Hepatocyte (in vitro differentiated cells): ENCODE measurements at regions not wholly inside any gene's neighbourhood (a gene's known extent, or its start where the extent isn't known, plus 50 kb on each side); places are given as distances from the start of the nearest gene placed in this dataset.

ENCODE experiments used
- DNase-seq: peaks from one replicate; pipeline ENCODE4 v3.0.0-alpha.2; 2016; ENCODE audit warnings: low spot score
- H2AFZ ChIP-seq: fragments of 200-600 bp; sonication (generic); 2 replicates; pipeline ENCODE4 v1.6.0; 2016; ENCODE audit warnings: antibody characterized with exemption, mild to moderate bottlenecking
- H3K27ac ChIP-seq: fragments of 200-600 bp; sonication (generic); 2 replicates; pipeline ENCODE4 v1.5.1; 2016; ENCODE audit warnings: mild to moderate bottlenecking
- H3K27me3 ChIP-seq: fragments of 200-600 bp; sonication (generic); 2 replicates; pipeline ENCODE4 v1.6.1; 2016
- H3K36me3 ChIP-seq: fragments of 200-600 bp; sonication (generic); replicated peaks from 2 replicates; pipeline ENCODE4 v1.5.1; 2016; ENCODE audit warnings: low read depth; ENCODE audit not compliant: insufficient read depth
- H3K4me1 ChIP-seq: fragments of 200-600 bp; sonication (generic); 2 replicates; pipeline ENCODE4 v1.5.1; 2016; ENCODE audit warnings: mild to moderate bottlenecking, moderate library complexity; ENCODE audit not compliant: insufficient read depth
- H3K4me2 ChIP-seq: fragments of 200-600 bp; sonication (generic); 2 replicates; pipeline ENCODE4 v1.6.0; 2016
- H3K4me3 ChIP-seq: fragments of 200-600 bp; sonication (generic); 2 replicates; pipeline ENCODE4 v1.5.1; 2016; ENCODE audit warnings: mild to moderate bottlenecking
- H3K79me2 ChIP-seq: fragments of 200-600 bp; sonication (generic); 2 replicates; pipeline ENCODE4 v1.6.0; 2017; ENCODE audit warnings: mild to moderate bottlenecking
- H3K9me2 ChIP-seq: fragments of 200-600 bp; sonication (generic); replicated peaks from 2 replicates; pipeline ENCODE4 v1.6.0; 2017; ENCODE audit warnings: mild to moderate bottlenecking; ENCODE audit not compliant: insufficient read depth
- H3K9me3 ChIP-seq: fragments of 200-600 bp; sonication (generic); 2 replicates; pipeline ENCODE4 v1.5.1; 2016; ENCODE audit warnings: low read depth, mild to moderate bottlenecking
- H4K20me1 ChIP-seq: fragments of 200-600 bp; sonication (generic); 2 replicates; pipeline ENCODE4 v1.6.0; 2016; ENCODE audit warnings: mild to moderate bottlenecking; ENCODE audit not compliant: insufficient read depth, poor library complexity, severe bottlenecking
- CTCF ChIP-seq: fragments of 200-600 bp; sonication (generic); IDR thresholded peaks from 2 replicates; pipeline ENCODE4 v1.5.1; 2016; ENCODE audit warnings: antibody characterized with exemption, mild to moderate bottlenecking; ENCODE audit not compliant: poor library complexity
- EZH2 ChIP-seq: fragments of 200-600 bp; sonication (generic); IDR thresholded peaks from 2 replicates; pipeline ENCODE4 v1.6.1; 2016; ENCODE audit warnings: antibody characterized with exemption, mild to moderate bottlenecking, borderline replicate concordance
- EZH2phosphoT487 ChIP-seq: fragments of 200-600 bp; sonication (generic); IDR thresholded peaks from one replicate; pipeline ENCODE4 v1.6.1; 2018; ENCODE audit warnings: antibody characterized with exemption, mild to moderate bottlenecking, low read depth, moderate library complexity; ENCODE audit not compliant: unreplicated experiment, severe bottlenecking
- WGBS: methylation state at CpG from one replicate; pipeline ENCODE4 v1.1.6; 2016; ENCODE audit warnings: low lambda C conversion rate; ENCODE audit errors: missing lambda C conversion rate; 5-methylcytosine and 5-hydroxymethylcytosine counted together

- 64% methylated on average over 11 of the region's 11 CpGs for WGBS
- H3K4me3 ChIP-seq: no peak overlapping the region
- no peaks in the 10 kb centered on the region for H3K79me2 ChIP-seq
- H3K27me3 ChIP-seq: no peaks in the 10 kb centered on the region
- no peak overlapping the region for H3K27ac ChIP-seq
- no peaks in the 10 kb centered on the region for H3K4me1 ChIP-seq
- TF ChIP-seq EZH2: no peak
- TF ChIP-seq EZH2phosphoT487: no peak
- no peak for TF ChIP-seq CTCF
- H3K9me3 ChIP-seq: no peaks in the 10 kb centered on the region
- H4K20me1 ChIP-seq: no peaks in the 10 kb centered on the region
- H3K4me2 ChIP-seq: peak overlapping the region; percentile 43
- H3K36me3 ChIP-seq: no peaks in the 10 kb centered on the region
- H2AFZ ChIP-seq: peak overlapping the region; percentile 34
- no peak for DNase-seq
- no peaks in the 10 kb centered on the region for H3K9me2 ChIP-seq
These were observed 184.5 kb upstream of the CWC22 start for GRCh38 chr2:180191432-180192124.

- no peak overlapping the region for H3K4me2 ChIP-seq
- H3K9me3 ChIP-seq: no peaks in the 10 kb centered on the region
- no peak for DNase-seq
- no peak overlapping the region for H3K4me3 ChIP-seq
- no peak overlapping the region for H3K27ac ChIP-seq
- no peaks in the 10 kb centered on the region for H3K36me3 ChIP-seq
- H4K20me1 ChIP-seq: no peaks in the 10 kb centered on the region
- no peaks in the 10 kb centered on the region for H3K79me2 ChIP-seq
- WGBS: 71% methylated on average over 2 of the region's 2 CpGs
- no peak for TF ChIP-seq CTCF
- TF ChIP-seq EZH2: no peak
- TF ChIP-seq EZH2phosphoT487: no peak
- H3K27me3 ChIP-seq: no peaks in the 10 kb centered on the region
- no peak overlapping the region for H2AFZ ChIP-seq
- no peaks in the 10 kb centered on the region for H3K4me1 ChIP-seq
- H3K9me2 ChIP-seq: no peaks in the 10 kb centered on the region
These were observed 183.8 kb upstream of the CWC22 start for GRCh38 chr2:180190851-180191250.

GRCh38 chr2:180187611-180188010 is 180.5 kb upstream of the CWC22 start:
- Histone ChIP-seq H3K4me2 (no peak overlapping the region), H3K79me2 (no peaks in the 10 kb centered on the region), H3K27ac (no peak overlapping the region), H3K4me1 (no peaks in the 10 kb centered on the region), H3K9me2 (no peaks in the 10 kb centered on the region), H3K4me3 (no peak overlapping the region), H3K9me3 (no peaks in the 10 kb centered on the region), H2AFZ (no peak overlapping the region), H4K20me1 (no peaks in the 10 kb centered on the region), H3K27me3 (no peaks in the 10 kb centered on the region), H3K36me3 (no peaks in the 10 kb centered on the region)
- no peak for TF ChIP-seq EZH2phosphoT487
- TF ChIP-seq CTCF: no peak
- TF ChIP-seq EZH2: no peak
- WGBS: 59% methylated on average over 2 of the region's 2 CpGs
- DNase-seq: no peak
